Peyer's patch (tissue), 4 donors: ENCODE measurements at regions not wholly inside any gene's neighbourhood (a gene's known extent, or its start where the extent isn't known, plus 50 kb on each side); places are given as distances from the start of the nearest gene placed in this dataset.

ENCODE experiments used
- POLR2A ChIP-seq, 2 donors: fragments of 450-650 bp; IDR thresholded peaks; one replicate each; pipeline ENCODE4 v1.5.1; 2017; ENCODE audit warnings: antibody characterized with exemption in 2 of 2, mild to moderate bottlenecking in 2 of 2, moderate library complexity in 2 of 2
- TF ChIP-seq, protein P1 (sequence below), 6 experiments: fragments of 450-650 bp in 4 of 6; fragments of 200-600 bp in 2 of 6; sonication (generic) in 1 of 6; IDR thresholded peaks; one replicate each; pipeline ENCODE4 v1.5.1; 2017 to 2019; ENCODE audit warnings: antibody characterized with exemption in 6 of 6, mild to moderate bottlenecking in 3 of 6, moderate library complexity in 1 of 6

DNA sequence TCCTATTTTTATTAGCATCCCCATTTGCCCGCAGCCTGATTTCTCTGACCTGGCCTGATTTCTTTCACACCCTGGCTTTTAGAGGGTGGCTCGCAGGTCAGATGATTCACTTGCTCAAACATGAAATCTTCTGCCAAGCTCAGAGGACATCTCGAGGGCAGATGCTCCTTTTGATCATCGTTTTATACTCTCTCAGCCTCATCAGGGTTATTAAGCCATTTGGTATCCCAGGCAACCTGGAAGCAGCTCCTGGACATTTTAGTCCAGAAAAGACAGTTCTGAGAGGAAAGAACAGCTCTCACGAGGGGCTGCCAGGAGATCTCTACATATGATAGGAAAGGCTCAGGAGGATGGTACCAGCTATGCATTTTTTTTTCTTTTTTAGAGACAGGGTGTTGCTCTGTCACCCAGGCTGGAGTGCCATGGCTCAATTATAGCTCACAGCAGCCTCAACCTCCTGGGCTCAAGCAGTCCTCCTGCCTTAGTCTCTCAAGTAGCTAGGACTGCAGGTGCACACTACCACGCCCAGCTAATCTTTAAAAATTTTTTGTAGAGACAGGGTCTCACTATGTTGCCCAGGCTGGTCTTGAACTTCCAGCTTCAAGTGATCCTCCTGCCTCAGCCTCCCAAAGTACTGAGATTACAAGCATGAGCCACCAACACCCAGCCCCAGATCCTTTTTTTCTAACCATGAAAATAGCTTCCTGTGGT is 165.4 kb downstream of the KATNAL1 start:
- TF ChIP-seq, protein P1, sequence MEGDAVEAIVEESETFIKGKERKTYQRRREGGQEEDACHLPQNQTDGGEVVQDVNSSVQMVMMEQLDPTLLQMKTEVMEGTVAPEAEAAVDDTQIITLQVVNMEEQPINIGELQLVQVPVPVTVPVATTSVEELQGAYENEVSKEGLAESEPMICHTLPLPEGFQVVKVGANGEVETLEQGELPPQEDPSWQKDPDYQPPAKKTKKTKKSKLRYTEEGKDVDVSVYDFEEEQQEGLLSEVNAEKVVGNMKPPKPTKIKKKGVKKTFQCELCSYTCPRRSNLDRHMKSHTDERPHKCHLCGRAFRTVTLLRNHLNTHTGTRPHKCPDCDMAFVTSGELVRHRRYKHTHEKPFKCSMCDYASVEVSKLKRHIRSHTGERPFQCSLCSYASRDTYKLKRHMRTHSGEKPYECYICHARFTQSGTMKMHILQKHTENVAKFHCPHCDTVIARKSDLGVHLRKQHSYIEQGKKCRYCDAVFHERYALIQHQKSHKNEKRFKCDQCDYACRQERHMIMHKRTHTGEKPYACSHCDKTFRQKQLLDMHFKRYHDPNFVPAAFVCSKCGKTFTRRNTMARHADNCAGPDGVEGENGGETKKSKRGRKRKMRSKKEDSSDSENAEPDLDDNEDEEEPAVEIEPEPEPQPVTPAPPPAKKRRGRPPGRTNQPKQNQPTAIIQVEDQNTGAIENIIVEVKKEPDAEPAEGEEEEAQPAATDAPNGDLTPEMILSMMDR (IDR thresholded peaks at IDR 0.05), result no peak
- TF ChIP-seq POLR2A (IDR thresholded peaks at IDR 0.05), result no peak
